Mesothelial cell of epicardium (in vitro differentiated cells): ENCODE measurements at regions not wholly inside any gene's neighbourhood (a gene's known extent, or its start where the extent isn't known, plus 50 kb on each side); places are given as distances from the start of the nearest gene placed in this dataset.

Source experiments
- DNase-seq, 2 experiments: peaks; one replicate each; pipeline ENCODE4 v3.0.0; 2021; ENCODE audit warnings: low spot score in 2 of 2; ENCODE audit not compliant: unreplicated experiment in 2 of 2
- H3K27ac Mint-ChIP-seq: 2 replicates; pipeline ENCODE4 v1.8.0; 2021; ENCODE audit warnings: mixed read lengths
- H3K27me3 Mint-ChIP-seq: 2 replicates; pipeline ENCODE4 v1.8.0; 2021; ENCODE audit warnings: low read depth, mixed read lengths
- H3K36me3 Mint-ChIP-seq: 2 replicates; pipeline ENCODE4 v1.8.0; 2021; ENCODE audit warnings: mixed read lengths
- H3K4me1 Mint-ChIP-seq: 2 replicates; pipeline ENCODE4 v1.8.0; 2021; ENCODE audit warnings: mixed read lengths
- H3K4me3 Mint-ChIP-seq: 2 replicates; pipeline ENCODE4 v1.8.0; 2021; ENCODE audit warnings: mild to moderate bottlenecking, moderate library complexity, mixed read lengths
- H3K9me3 Mint-ChIP-seq: 2 replicates; pipeline ENCODE4 v1.8.0; 2021; ENCODE audit warnings: mixed read lengths
- TF ChIP-seq, protein P1 (sequence below): fragments of 200-600 bp; sonication (generic); IDR thresholded peaks from one replicate; pipeline ENCODE4 v1.5.0; 2021; ENCODE audit warnings: antibody characterized with exemption; ENCODE audit not compliant: unreplicated experiment

DNA sequence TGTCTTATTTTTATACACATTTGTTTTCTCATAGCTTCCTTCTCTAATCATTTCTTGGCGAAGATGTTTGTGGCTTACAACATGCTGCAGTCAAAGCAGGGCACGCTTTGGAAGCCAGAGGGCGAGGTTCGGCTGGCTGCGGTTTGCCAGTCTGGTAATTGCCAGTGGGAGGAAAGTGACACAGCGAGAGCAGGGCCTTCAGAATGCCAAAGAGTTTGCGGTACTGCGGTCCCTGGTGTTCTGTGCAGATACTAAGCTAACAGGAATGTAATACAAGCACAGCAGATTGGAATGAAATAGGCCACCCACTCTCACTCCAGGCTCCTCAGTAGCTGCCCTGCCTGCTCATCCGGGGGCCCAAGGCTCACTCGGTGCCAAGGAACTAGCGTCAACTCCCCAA is 58.7 kb upstream of the TGM3 start:
- DNase-seq, result no peak
- Mint-ChIP-seq H3K4me1 (peaks cover 22% of the 10 kb centered on the region), H3K27me3 (no peaks in the 10 kb centered on the region), H3K36me3 (no peaks in the 10 kb centered on the region), H3K4me3 (no peak overlapping the region), H3K27ac (peak overlapping the region; percentile 54), H3K9me3 (no peaks in the 10 kb centered on the region)
- TF ChIP-seq, protein P1, sequence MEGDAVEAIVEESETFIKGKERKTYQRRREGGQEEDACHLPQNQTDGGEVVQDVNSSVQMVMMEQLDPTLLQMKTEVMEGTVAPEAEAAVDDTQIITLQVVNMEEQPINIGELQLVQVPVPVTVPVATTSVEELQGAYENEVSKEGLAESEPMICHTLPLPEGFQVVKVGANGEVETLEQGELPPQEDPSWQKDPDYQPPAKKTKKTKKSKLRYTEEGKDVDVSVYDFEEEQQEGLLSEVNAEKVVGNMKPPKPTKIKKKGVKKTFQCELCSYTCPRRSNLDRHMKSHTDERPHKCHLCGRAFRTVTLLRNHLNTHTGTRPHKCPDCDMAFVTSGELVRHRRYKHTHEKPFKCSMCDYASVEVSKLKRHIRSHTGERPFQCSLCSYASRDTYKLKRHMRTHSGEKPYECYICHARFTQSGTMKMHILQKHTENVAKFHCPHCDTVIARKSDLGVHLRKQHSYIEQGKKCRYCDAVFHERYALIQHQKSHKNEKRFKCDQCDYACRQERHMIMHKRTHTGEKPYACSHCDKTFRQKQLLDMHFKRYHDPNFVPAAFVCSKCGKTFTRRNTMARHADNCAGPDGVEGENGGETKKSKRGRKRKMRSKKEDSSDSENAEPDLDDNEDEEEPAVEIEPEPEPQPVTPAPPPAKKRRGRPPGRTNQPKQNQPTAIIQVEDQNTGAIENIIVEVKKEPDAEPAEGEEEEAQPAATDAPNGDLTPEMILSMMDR, result no peak

DNA sequence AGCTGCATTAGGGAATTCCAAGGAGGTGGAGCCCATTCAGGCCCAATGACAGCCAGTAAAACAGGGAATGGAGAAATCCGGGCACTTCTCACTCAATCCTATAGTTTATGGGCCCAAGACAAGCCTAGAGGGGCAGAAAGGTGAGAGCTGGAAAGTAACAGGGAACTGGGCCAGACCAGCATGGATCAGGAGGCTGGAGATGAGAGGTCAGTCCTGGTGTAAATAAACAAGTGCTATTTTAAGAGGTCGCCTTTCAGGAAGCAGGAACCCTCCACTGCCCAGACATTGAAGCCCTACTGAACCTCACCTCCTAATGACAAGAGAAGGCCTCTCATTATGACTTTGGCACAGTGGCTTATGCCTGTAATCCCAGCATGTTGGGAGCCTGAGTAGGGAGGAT is 57.2 kb upstream of the TGM3 start:
- no peak for DNase-seq
- Mint-ChIP-seq H3K36me3 (no peaks in the 10 kb centered on the region), H3K9me3 (no peaks in the 10 kb centered on the region), H3K4me3 (no peak overlapping the region), H3K4me1 (peaks cover 22% of the 10 kb centered on the region), H3K27ac (no peak overlapping the region), H3K27me3 (no peaks in the 10 kb centered on the region)
- TF ChIP-seq, protein P1, result no peak

DNA sequence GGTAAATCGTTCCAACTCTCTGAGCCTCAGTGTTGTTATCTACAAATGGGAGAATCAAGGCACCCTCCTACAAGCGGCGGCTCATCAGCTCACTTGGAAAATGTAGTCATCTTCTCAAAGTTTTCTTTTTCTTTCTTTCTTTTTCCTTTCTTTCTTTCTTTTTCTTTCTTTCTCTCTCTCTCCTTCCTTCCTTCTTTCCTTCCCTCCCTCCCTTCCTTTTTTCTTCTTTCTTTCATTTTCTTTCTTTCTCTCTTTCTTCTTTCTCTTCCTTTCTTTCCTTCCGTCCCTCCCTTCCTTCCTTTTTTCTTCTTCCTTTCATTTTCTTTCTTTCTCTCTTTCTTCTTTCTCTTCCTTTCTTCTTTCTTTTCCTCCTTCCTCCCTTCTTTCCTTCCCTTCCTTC is 55.0 kb upstream of the TGM3 start:
- Mint-ChIP-seq H3K27me3 (no peaks in the 10 kb centered on the region), H3K27ac (no peak overlapping the region), H3K4me3 (no peak overlapping the region), H3K4me1 (peaks cover 24% of the 10 kb centered on the region), H3K9me3 (no peaks in the 10 kb centered on the region), H3K36me3 (no peaks in the 10 kb centered on the region)
- DNase-seq, result no peak
- TF ChIP-seq, protein P1, result no peak

DNA sequence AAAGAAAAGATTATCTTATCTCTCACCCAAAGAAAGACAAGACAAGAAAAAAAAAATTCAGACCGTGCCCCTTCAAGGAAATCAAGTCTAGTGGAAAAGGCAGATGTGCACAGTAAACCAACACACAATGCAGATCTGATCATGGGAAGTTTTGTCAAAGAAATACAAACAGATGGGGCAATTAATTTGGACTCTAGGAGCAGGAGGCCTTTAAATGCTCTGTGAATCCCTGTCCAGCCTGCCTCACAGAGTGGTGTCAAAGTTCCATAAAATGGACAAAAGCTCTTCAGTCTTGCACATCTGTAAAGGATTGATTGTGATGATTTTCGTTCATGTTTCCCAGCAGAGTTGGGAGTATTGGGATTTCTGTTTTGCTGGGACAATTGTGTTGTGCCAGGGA is 53.1 kb upstream of the TGM3 start:
- no peaks in the 10 kb centered on the region for H3K36me3 Mint-ChIP-seq
- no peaks in the 10 kb centered on the region for H3K9me3 Mint-ChIP-seq
- TF ChIP-seq, protein P1, result no peak
- DNase-seq, result no peak
- no peak overlapping the region for H3K27ac Mint-ChIP-seq
- H3K27me3 Mint-ChIP-seq, result no peaks in the 10 kb centered on the region
- H3K4me1 Mint-ChIP-seq, result peaks cover 17% of the 10 kb centered on the region
- no peak overlapping the region for H3K4me3 Mint-ChIP-seq

DNA sequence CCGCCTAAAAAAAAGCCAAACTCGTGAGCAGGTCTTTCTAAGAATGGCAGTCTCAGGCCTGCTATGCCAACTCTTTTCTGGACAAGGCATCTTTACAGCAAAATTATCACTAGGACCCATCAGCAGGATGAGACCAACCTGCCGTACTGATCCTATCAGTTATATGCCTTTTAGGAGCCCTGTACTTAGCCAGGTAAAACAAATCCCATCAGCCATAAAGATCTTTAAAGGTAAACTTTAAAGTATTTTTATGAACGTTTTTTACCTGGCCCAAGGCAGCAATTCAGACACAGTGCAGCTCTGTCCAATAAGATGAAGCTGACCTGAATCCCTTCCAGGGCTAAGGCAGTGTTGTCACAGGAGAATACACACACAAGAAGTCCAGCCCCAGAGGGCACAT is 51.3 kb upstream of the TGM3 start:
- H3K9me3 Mint-ChIP-seq, result no peaks in the 10 kb centered on the region
- H3K4me3 Mint-ChIP-seq, result no peak overlapping the region
- DNase-seq, result no peak
- H3K27me3 Mint-ChIP-seq, result no peaks in the 10 kb centered on the region
- H3K36me3 Mint-ChIP-seq, result no peaks in the 10 kb centered on the region
- H3K27ac Mint-ChIP-seq, result no peak overlapping the region
- H3K4me1 Mint-ChIP-seq, result peaks cover 17% of the 10 kb centered on the region
- TF ChIP-seq, protein P1, result no peak

DNA sequence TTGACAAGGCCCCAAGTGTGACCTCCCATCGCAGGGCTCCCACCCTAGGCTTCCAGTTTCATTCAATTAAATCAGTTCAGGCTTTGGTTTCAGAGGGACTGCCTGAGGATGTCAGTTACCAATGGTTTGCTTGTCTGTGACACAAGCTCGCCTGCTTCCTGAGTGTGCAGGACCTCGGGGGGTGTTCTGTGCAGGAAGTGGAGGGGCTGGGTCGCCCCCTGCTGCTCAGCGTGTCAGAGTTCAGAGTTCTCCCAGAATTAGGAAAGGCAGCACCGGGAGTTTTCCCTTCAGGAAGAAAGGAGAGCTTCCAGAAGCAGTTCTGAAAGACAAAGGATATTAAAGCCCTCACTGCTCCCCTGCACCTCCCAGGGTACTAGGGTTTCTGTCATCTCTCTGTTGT is 50.8 kb upstream of the TGM3 start:
- no peaks in the 10 kb centered on the region for H3K9me3 Mint-ChIP-seq
- H3K4me3 Mint-ChIP-seq, result no peak overlapping the region
- H3K36me3 Mint-ChIP-seq, result no peaks in the 10 kb centered on the region
- TF ChIP-seq, protein P1, result no peak
- no peak for DNase-seq
- H3K4me1 Mint-ChIP-seq, result peaks cover 17% of the 10 kb centered on the region
- no peaks in the 10 kb centered on the region for H3K27me3 Mint-ChIP-seq
- H3K27ac Mint-ChIP-seq, result no peak overlapping the region
